Thoracic aorta (tissue), 2 donors: ENCODE measurements at regions not wholly inside any gene's neighbourhood (a gene's known extent, or its start where the extent isn't known, plus 50 kb on each side); places are given as distances from the start of the nearest gene placed in this dataset.

Source experiments
- ATAC-seq: fragments of 150-250 bp; one replicate; pipeline ENCODE4 v1.8.0; 2017; ENCODE audit warnings: low read depth; ENCODE audit not compliant: insufficient number of reproducible peaks, low FRiP score
- DNase-seq: peaks from one replicate; pipeline ENCODE4 v3.0.0-alpha.2; 2020; ENCODE audit warnings: low spot score
- H3K27ac ChIP-seq, 2 donors: fragments of 200-600 bp; sonication (generic); 1 replicate in 1 of 2; 2 replicates in 1 of 2; pipeline ENCODE4 v1.5.1; 2016; ENCODE audit warnings: mild to moderate bottlenecking in 2 of 2, moderate library complexity in 2 of 2
- H3K27me3 ChIP-seq: fragments of 200-600 bp; sonication (generic); replicated peaks from 2 replicates; pipeline ENCODE4 v1.6.0; 2016; ENCODE audit warnings: mild to moderate bottlenecking; ENCODE audit not compliant: insufficient read depth
- H3K36me3 ChIP-seq: fragments of 200-600 bp; sonication (generic); one replicate; pipeline ENCODE4 v1.5.1; 2016
- H3K4me1 ChIP-seq, 2 donors: fragments of 200-600 bp; sonication (generic); 1 replicate in 1 of 2; 2 replicates in 1 of 2; pipeline versions ENCODE4 v1.5.1 to v1.6.0; 2016; ENCODE audit warnings: low read depth in 2 of 2, mild to moderate bottlenecking in 1 of 2; ENCODE audit not compliant: control insufficient read depth in 1 of 2
- H3K4me3 ChIP-seq: fragments of 200-600 bp; sonication (generic); 2 replicates; pipeline ENCODE4 v1.5.1; 2016; ENCODE audit warnings: mild to moderate bottlenecking
- H3K9me3 ChIP-seq: fragments of 200-600 bp; sonication (generic); 2 replicates; pipeline ENCODE4 v1.5.1; 2016
- CTCF ChIP-seq: fragments of 200-600 bp; sonication (generic); IDR thresholded peaks from one replicate; pipeline ENCODE4 v1.5.1; 2019; ENCODE audit warnings: antibody characterized with exemption

GRCh38 chr16:72389791-72390190, 217.8 kb upstream of the PMFBP1 start:
- H3K4me1 ChIP-seq: no peaks in the 10 kb centered on the region
- H3K4me3 ChIP-seq: no peak overlapping the region
- H3K27me3 ChIP-seq: no peaks in the 10 kb centered on the region
- ATAC-seq (no peak), DNase-seq (no peak)
- TF ChIP-seq CTCF: no peak
- peaks cover 15% of the 10 kb centered on the region for H3K9me3 ChIP-seq
- no peak overlapping the region for H3K27ac ChIP-seq
- H3K36me3 ChIP-seq: no peaks in the 10 kb centered on the region

GRCh38 chr16:72388007-72388406, 216.1 kb upstream of the PMFBP1 start:
- Histone ChIP-seq H3K27ac (no peak overlapping the region), H3K27me3 (no peaks in the 10 kb centered on the region), H3K36me3 (no peaks in the 10 kb centered on the region), H3K4me3 (no peak overlapping the region), H3K4me1 (no peaks in the 10 kb centered on the region), H3K9me3 (peaks cover 12% of the 10 kb centered on the region)
- no peak for ATAC-seq
- TF ChIP-seq CTCF: no peak
- DNase-seq: no peak

- ATAC-seq: no peak
- H3K4me3 ChIP-seq: no peak overlapping the region
- no peak for TF ChIP-seq CTCF
Observed at GRCh38 chr16:72384651-72385050, 212.7 kb upstream of the PMFBP1 start.

GRCh38 chr16:72380283-72380682, 208.3 kb upstream of the PMFBP1 start:
- TF ChIP-seq CTCF: no peak
- DNase-seq (no peak), ATAC-seq (no peak)
- H3K36me3 ChIP-seq: no peaks in the 10 kb centered on the region
- H3K27ac ChIP-seq: no peak overlapping the region
- no peak overlapping the region for H3K4me3 ChIP-seq
- H3K4me1 ChIP-seq: no peaks in the 10 kb centered on the region
- H3K27me3 ChIP-seq: no peaks in the 10 kb centered on the region
- no peaks in the 10 kb centered on the region for H3K9me3 ChIP-seq

More at GRCh38 chr16:72384651-72385050, 212.7 kb upstream of the PMFBP1 start:
- no peaks in the 10 kb centered on the region for H3K4me1 ChIP-seq
- H3K36me3 ChIP-seq: no peaks in the 10 kb centered on the region
- peaks cover 12% of the 10 kb centered on the region for H3K9me3 ChIP-seq
- no peak overlapping the region for H3K27ac ChIP-seq
- no peak for DNase-seq
- no peaks in the 10 kb centered on the region for H3K27me3 ChIP-seq

- Histone ChIP-seq H3K4me1 (no peaks in the 10 kb centered on the region), H3K27me3 (no peaks in the 10 kb centered on the region), H3K4me3 (no peak overlapping the region), H3K36me3 (no peaks in the 10 kb centered on the region), H3K27ac (no peak overlapping the region), H3K9me3 (no peaks in the 10 kb centered on the region)
- DNase-seq: no peak
- no peak for TF ChIP-seq CTCF
- no peak for ATAC-seq
Observed at GRCh38 chr16:72373201-72373600, 201.2 kb upstream of the PMFBP1 start.
